ENCODE measurements at regions not wholly inside any gene's neighbourhood (a gene's known extent, or its start where the extent isn't known, plus 50 kb on each side); places are given as distances from the start of the nearest gene placed in this dataset.

GRCh38 chr6:103893141-103893581 is 966.6 kb downstream of the HACE1 start:
- TF ChIP-seq CTCF (IDR thresholded peaks at IDR 0.05 in 2 of 3, conservative IDR thresholded peaks at IDR 0.05 in 1 of 3; ENCODE audit: control insufficient read depth in 2 of 3, extremely low read depth in 1 of 3, insufficient read depth in 1 of 3, low read depth in 3 of 3, low read length in 3 of 3) (no peak), MAX (IDR thresholded peaks at IDR 0.05; ENCODE audit: low read depth, low read length) (no peak), FOXK2 (IDR thresholded peaks at IDR 0.05) (no peak), SMAD5 (IDR thresholded peaks at IDR 0.05; ENCODE audit: low read depth) (no peak), E2F4 (IDR thresholded peaks at IDR 0.05; ENCODE audit: low read depth, low read length) (no peak), KAT2A (conservative IDR thresholded peaks at IDR 0.05; ENCODE audit: control insufficient read depth, low read depth, low read length) (no peak)
